OCI-LY7 (cell line): ENCODE measurements at regions not wholly inside any gene's neighbourhood (a gene's known extent, or its start where the extent isn't known, plus 50 kb on each side); places are given as distances from the start of the nearest gene placed in this dataset.

Experiments
- CTCF ChIP-seq: fragments of 200-600 bp; sonication (generic); conservative IDR thresholded peaks from 2 replicates; pipeline ENCODE4 v1.5.1; 2014; ENCODE audit warnings: mild to moderate bottlenecking, antibody characterized with exemption, low read length, moderate library complexity, mixed read lengths
- EZH2phosphoT487 ChIP-seq: fragments of 200-600 bp; sonication (generic); IDR thresholded peaks from 2 replicates; pipeline ENCODE4 v1.6.1; 2018; ENCODE audit warnings: low read depth, borderline replicate concordance, mild to moderate bottlenecking, mixed run types, antibody characterized with exemption, low read length, moderate library complexity, mixed read lengths

GRCh38 chr7:36790311-36790787 is 66.1 kb upstream of the AOAH start:
- TF ChIP-seq CTCF (no peak), EZH2phosphoT487 (no peak)
